GM06990 (cell line): ENCODE measurements at regions not wholly inside any gene's neighbourhood (a gene's known extent, or its start where the extent isn't known, plus 50 kb on each side); places are given as distances from the start of the nearest gene placed in this dataset.

ENCODE experiments used
- DNase-seq: peaks from one replicate; pipeline ENCODE4 v3.0.0-alpha.2; 2011; ENCODE audit not compliant: insufficient read length; ENCODE audit errors: extremely low read depth
- H3K27me3 ChIP-seq: replicated peaks from 2 replicates; pipeline ENCODE4 v1.6.0; 2011; ENCODE audit warnings: low read length; ENCODE audit not compliant: control insufficient read depth, insufficient read depth
- H3K36me3 ChIP-seq: 2 replicates; pipeline ENCODE4 v1.5.1; 2011; ENCODE audit warnings: low read length; ENCODE audit not compliant: control insufficient read depth, insufficient read depth
- H3K4me3 ChIP-seq: replicated peaks from 2 replicates; pipeline ENCODE4 v1.5.1; 2011; ENCODE audit warnings: low read depth, mild to moderate bottlenecking, control low read depth, low read length
- TF ChIP-seq, protein P1 (sequence below): IDR thresholded peaks from 2 replicates; pipeline ENCODE4 v1.5.1; 2011; ENCODE audit warnings: low read length, control low read depth, mild to moderate bottlenecking, inconsistent platforms; ENCODE audit not compliant: insufficient read depth, poor library complexity, severe bottlenecking

DNA sequence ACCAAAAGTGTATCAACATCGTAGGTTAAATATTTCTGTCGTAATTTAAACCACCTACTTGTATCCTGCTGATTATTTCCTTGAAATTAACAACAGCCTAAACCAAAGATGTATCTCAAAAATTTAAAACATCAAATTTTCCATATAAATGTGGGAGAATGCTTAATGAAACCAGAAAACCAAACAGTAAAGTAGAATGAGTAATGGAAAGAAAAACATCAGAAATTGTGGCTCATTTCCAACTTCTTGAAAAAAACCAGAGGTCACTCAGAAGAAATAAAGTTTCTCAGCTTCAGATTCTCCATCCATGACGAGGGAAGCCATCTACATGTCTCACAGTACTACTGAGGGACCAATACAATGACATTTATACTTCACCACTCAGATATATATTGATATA lies 296.5 kb downstream of the NOL4 start:
- DNase-seq, result no peak
- H3K36me3 ChIP-seq, result no peaks in the 10 kb centered on the region
- TF ChIP-seq, protein P1, sequence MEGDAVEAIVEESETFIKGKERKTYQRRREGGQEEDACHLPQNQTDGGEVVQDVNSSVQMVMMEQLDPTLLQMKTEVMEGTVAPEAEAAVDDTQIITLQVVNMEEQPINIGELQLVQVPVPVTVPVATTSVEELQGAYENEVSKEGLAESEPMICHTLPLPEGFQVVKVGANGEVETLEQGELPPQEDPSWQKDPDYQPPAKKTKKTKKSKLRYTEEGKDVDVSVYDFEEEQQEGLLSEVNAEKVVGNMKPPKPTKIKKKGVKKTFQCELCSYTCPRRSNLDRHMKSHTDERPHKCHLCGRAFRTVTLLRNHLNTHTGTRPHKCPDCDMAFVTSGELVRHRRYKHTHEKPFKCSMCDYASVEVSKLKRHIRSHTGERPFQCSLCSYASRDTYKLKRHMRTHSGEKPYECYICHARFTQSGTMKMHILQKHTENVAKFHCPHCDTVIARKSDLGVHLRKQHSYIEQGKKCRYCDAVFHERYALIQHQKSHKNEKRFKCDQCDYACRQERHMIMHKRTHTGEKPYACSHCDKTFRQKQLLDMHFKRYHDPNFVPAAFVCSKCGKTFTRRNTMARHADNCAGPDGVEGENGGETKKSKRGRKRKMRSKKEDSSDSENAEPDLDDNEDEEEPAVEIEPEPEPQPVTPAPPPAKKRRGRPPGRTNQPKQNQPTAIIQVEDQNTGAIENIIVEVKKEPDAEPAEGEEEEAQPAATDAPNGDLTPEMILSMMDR, result no peak
- no peaks in the 10 kb centered on the region for H3K27me3 ChIP-seq
- no peak overlapping the region for H3K4me3 ChIP-seq

DNA sequence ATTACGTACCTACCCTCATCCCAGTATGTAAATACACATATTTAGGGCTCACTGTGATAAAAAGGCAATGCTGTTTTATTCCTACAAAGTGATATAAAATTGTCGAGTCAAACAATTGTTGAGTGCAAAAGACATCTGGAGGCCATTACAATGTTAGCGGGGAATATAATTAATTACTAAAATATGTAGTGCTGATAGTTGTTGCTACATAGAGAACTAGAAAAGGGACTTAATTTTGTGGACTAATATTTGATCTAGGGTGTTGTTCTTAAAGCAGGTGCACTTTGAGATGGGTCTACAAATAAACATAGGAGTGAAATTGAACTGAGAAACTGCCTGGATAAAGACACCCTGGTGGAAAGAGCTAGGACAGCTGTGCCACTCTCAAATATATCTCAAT lies 300.1 kb downstream of the NOL4 start:
- H3K4me3 ChIP-seq, result no peak overlapping the region
- no peaks in the 10 kb centered on the region for H3K36me3 ChIP-seq
- H3K27me3 ChIP-seq, result no peaks in the 10 kb centered on the region
- no peak for DNase-seq
- TF ChIP-seq, protein P1, result no peak

DNA sequence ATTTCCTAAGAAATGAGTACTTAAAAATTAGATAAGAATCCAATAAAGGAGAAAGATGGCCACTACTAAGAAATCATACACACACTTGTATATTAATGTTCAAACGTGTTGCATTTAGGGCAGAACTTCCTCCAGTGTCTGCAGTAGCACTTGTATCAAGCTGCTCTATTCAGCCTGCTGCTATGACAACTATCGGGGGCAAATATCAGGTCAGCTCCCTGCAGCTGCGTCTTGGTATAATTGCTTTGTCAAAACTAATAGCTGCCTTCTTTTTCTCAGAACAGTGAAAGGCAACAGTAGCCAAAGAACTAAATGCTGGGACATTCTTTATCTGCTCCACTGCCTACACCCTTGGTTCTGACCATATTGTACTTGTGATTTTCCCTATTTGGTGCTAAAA lies 300.7 kb downstream of the NOL4 start:
- H3K4me3 ChIP-seq, result no peak overlapping the region
- H3K36me3 ChIP-seq, result no peaks in the 10 kb centered on the region
- no peaks in the 10 kb centered on the region for H3K27me3 ChIP-seq
- DNase-seq, result no peak
- TF ChIP-seq, protein P1, result no peak

DNA sequence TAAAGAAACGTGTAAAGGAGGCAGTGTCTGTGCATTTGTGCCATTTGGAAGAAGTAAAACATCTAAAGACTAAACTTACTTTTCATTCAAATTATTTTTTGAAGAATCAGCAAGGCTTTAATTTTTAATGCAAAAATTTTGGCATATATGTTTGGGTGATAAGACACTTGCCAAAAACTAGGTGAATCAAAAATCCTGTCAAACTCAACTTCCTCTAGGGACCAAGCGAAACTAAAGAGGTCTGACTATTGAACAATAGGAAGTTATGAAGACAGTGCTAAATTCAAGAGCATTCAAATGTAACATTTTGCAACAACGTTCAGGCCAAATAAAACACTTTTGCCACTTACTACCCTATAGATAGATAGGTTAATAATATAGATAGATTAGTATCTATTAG lies 306.1 kb downstream of the NOL4 start:
- TF ChIP-seq, protein P1, result no peak
- no peaks in the 10 kb centered on the region for H3K27me3 ChIP-seq
- no peak overlapping the region for H3K4me3 ChIP-seq
- no peaks in the 10 kb centered on the region for H3K36me3 ChIP-seq
- DNase-seq, result no peak

DNA sequence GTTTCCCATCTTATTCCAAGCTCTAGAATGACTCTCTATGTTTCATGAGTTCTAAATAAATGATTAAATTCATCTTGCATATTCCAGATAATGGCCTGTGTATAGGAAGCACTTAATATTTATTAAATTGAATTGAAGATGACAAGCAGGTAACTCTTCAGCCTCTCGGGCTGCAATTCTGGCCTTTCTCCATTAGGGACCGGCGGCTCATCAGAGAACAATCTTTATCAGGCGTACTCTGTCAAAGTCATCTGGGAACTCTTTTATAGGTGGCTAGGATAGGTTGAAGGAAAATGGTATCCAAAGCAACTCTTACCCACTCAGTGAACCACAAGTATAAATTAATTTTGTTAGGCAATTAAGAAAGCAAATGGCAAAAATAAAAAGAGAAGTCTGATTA lies 308.5 kb downstream of the NOL4 start:
- Histone ChIP-seq H3K4me3 (no peak overlapping the region), H3K36me3 (no peaks in the 10 kb centered on the region), H3K27me3 (no peaks in the 10 kb centered on the region)
- TF ChIP-seq, protein P1, result no peak
- DNase-seq, result no peak

DNA sequence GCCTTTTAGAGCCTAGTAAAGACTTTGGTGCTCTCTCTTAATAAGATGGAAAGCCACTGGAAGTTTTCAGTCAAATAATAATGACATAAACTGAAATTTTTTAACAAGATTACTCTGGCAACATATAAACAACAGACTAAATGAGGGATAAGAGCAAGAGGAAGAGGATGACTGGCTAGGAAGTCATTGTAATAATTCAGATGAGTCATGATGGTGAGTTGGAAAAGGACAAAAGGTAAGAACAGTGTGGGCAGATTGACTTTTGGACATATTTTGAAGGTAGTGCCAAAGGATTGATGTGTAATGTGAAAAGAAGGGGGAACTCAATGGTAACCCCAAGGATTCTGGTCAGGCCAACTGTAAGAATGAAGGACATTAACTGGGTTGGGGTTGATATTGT lies 310.3 kb downstream of the NOL4 start:
- DNase-seq, result no peak
- TF ChIP-seq, protein P1, result no peak
- H3K27me3 ChIP-seq, result no peaks in the 10 kb centered on the region
- no peak overlapping the region for H3K4me3 ChIP-seq
- H3K36me3 ChIP-seq, result no peaks in the 10 kb centered on the region
